ENCODE measurements at regions not wholly inside any gene's neighbourhood (a gene's known extent, or its start where the extent isn't known, plus 50 kb on each side); places are given as distances from the start of the nearest gene placed in this dataset.
A peak's percentile ranks its signal among the peaks of the same experiment; 100 is the strongest.

GRCh38 chr9:131809941-131810344 is 70.1 kb upstream of the RAPGEF1 start:
- Mint-ChIP-seq H3K27ac (no peak overlapping the region), H3K36me3 (ENCODE audit: low read depth) (no peaks in the 10 kb centered on the region), H3K9me3 (no peaks in the 10 kb centered on the region), H3K4me3 (ENCODE audit: low read depth) (no peak overlapping the region), H3K27me3 (ENCODE audit: low read depth) (peaks cover 21% of the 10 kb centered on the region), H3K4me1 (ENCODE audit: low read depth) (no peaks in the 10 kb centered on the region)
- intact Hi-C loops (cut with micrococcal nuclease), result no loop called here
- no peak for DNase-seq (ENCODE audit: low spot score)

GRCh38 chr9:131808291-131808690 is 68.4 kb upstream of the RAPGEF1 start:
- intact Hi-C loops (cut with micrococcal nuclease), result no loop called here
- Mint-ChIP-seq H3K4me1 (ENCODE audit: low read depth) (no peaks in the 10 kb centered on the region), H3K9me3 (no peaks in the 10 kb centered on the region), H3K36me3 (ENCODE audit: low read depth) (no peaks in the 10 kb centered on the region), H3K27me3 (ENCODE audit: low read depth) (peaks cover 23% of the 10 kb centered on the region), H3K27ac (no peak overlapping the region), H3K4me3 (ENCODE audit: low read depth) (no peak overlapping the region)
- DNase-seq (ENCODE audit: low spot score), result no peak

- Mint-ChIP-seq H3K36me3 (ENCODE audit: low read depth) (no peaks in the 10 kb centered on the region), H3K4me3 (ENCODE audit: low read depth) (no peak overlapping the region), H3K27me3 (ENCODE audit: low read depth) (peaks cover 18% of the 10 kb centered on the region), H3K27ac (no peak overlapping the region), H3K4me1 (ENCODE audit: low read depth) (no peaks in the 10 kb centered on the region), H3K9me3 (no peaks in the 10 kb centered on the region)
- intact Hi-C loops (cut with micrococcal nuclease), result no loop called here
- DNase-seq (ENCODE audit: low spot score), result no peak
These were observed 67.5 kb upstream of the RAPGEF1 start for GRCh38 chr9:131807144-131807983.

- Mint-ChIP-seq H3K9me3 (no peaks in the 10 kb centered on the region), H3K4me1 (ENCODE audit: low read depth) (no peaks in the 10 kb centered on the region), H3K27me3 (ENCODE audit: low read depth) (peaks cover 14% of the 10 kb centered on the region), H3K36me3 (ENCODE audit: low read depth) (no peaks in the 10 kb centered on the region), H3K27ac (no peak overlapping the region), H3K4me3 (ENCODE audit: low read depth) (no peak overlapping the region)
- no peak for DNase-seq (ENCODE audit: low spot score)
- intact Hi-C loops (cut with micrococcal nuclease), result no loop called here
These were observed 65.9 kb upstream of the RAPGEF1 start for GRCh38 chr9:131805803-131806202.

- no peaks in the 10 kb centered on the region for H3K4me1 Mint-ChIP-seq (ENCODE audit: low read depth)
- H3K27ac Mint-ChIP-seq, result no peak overlapping the region
- H3K36me3 Mint-ChIP-seq (ENCODE audit: low read depth), result no peaks in the 10 kb centered on the region
- intact Hi-C loops (cut with micrococcal nuclease), result no loop called here
- H3K9me3 Mint-ChIP-seq, result no peaks in the 10 kb centered on the region
- H3K27me3 Mint-ChIP-seq (ENCODE audit: low read depth), result peaks cover 14% of the 10 kb centered on the region
- no peak overlapping the region for H3K4me3 Mint-ChIP-seq (ENCODE audit: low read depth)
- no peak for DNase-seq (ENCODE audit: low spot score)
These were observed 65.0 kb upstream of the RAPGEF1 start for GRCh38 chr9:131804826-131805225.

GRCh38 chr9:131803758-131804411 is 64.0 kb upstream of the RAPGEF1 start:
- DNase-seq (ENCODE audit: low spot score), result no peak
- no peaks in the 10 kb centered on the region for H3K4me1 Mint-ChIP-seq (ENCODE audit: low read depth)
- intact Hi-C loops (cut with micrococcal nuclease), result no loop called here
- no peak overlapping the region for H3K4me3 Mint-ChIP-seq (ENCODE audit: low read depth)
- no peak overlapping the region for H3K27ac Mint-ChIP-seq
- no peaks in the 10 kb centered on the region for H3K36me3 Mint-ChIP-seq (ENCODE audit: low read depth)
- no peaks in the 10 kb centered on the region for H3K9me3 Mint-ChIP-seq
- peaks cover 12% of the 10 kb centered on the region for H3K27me3 Mint-ChIP-seq (ENCODE audit: low read depth)

GRCh38 chr9:131801810-131802209 is 61.9 kb upstream of the RAPGEF1 start:
- Mint-ChIP-seq H3K4me3 (ENCODE audit: low read depth) (no peak overlapping the region), H3K27me3 (ENCODE audit: low read depth) (peaks cover 8% of the 10 kb centered on the region), H3K4me1 (ENCODE audit: low read depth) (no peaks in the 10 kb centered on the region), H3K36me3 (ENCODE audit: low read depth) (no peaks in the 10 kb centered on the region), H3K27ac (no peak overlapping the region), H3K9me3 (no peaks in the 10 kb centered on the region)
- DNase-seq (ENCODE audit: low spot score), result no peak
- intact Hi-C loops (cut with micrococcal nuclease), result no loop called here

- no peaks in the 10 kb centered on the region for H3K4me1 Mint-ChIP-seq (ENCODE audit: low read depth)
- H3K27ac Mint-ChIP-seq, result no peak overlapping the region
- H3K27me3 Mint-ChIP-seq (ENCODE audit: low read depth), result peaks cover 4% of the 10 kb centered on the region
- intact Hi-C loops (cut with micrococcal nuclease), result no loop called here
- H3K36me3 Mint-ChIP-seq (ENCODE audit: low read depth), result no peaks in the 10 kb centered on the region
- no peak for DNase-seq (ENCODE audit: low spot score)
- no peaks in the 10 kb centered on the region for H3K9me3 Mint-ChIP-seq
- no peak overlapping the region for H3K4me3 Mint-ChIP-seq (ENCODE audit: low read depth)
These were observed 61.0 kb upstream of the RAPGEF1 start for GRCh38 chr9:131800843-131801242.

- no peaks in the 10 kb centered on the region for H3K4me1 Mint-ChIP-seq (ENCODE audit: low read depth)
- H3K36me3 Mint-ChIP-seq (ENCODE audit: low read depth), result no peaks in the 10 kb centered on the region
- H3K27me3 Mint-ChIP-seq (ENCODE audit: low read depth), result peaks cover 4% of the 10 kb centered on the region
- no peaks in the 10 kb centered on the region for H3K9me3 Mint-ChIP-seq
- intact Hi-C loops (cut with micrococcal nuclease), result no loop called here
- no peak for DNase-seq (ENCODE audit: low spot score)
- no peak overlapping the region for H3K4me3 Mint-ChIP-seq (ENCODE audit: low read depth)
- H3K27ac Mint-ChIP-seq, result no peak overlapping the region
These were observed 60.5 kb upstream of the RAPGEF1 start for GRCh38 chr9:131800366-131800765.

GRCh38 chr9:131799177-131799823 is 59.4 kb upstream of the RAPGEF1 start:
- Mint-ChIP-seq H3K27me3 (ENCODE audit: low read depth) (peaks cover 5% of the 10 kb centered on the region), H3K36me3 (ENCODE audit: low read depth) (no peaks in the 10 kb centered on the region), H3K9me3 (no peaks in the 10 kb centered on the region), H3K4me3 (ENCODE audit: low read depth) (no peak overlapping the region), H3K27ac (no peak overlapping the region), H3K4me1 (ENCODE audit: low read depth) (no peaks in the 10 kb centered on the region)
- intact Hi-C loops (cut with micrococcal nuclease), result no loop called here
- DNase-seq (ENCODE audit: low spot score), result peak; percentile 42

- Mint-ChIP-seq H3K27me3 (ENCODE audit: low read depth) (peaks cover 3% of the 10 kb centered on the region), H3K4me3 (ENCODE audit: low read depth) (no peak overlapping the region), H3K9me3 (no peaks in the 10 kb centered on the region), H3K4me1 (ENCODE audit: low read depth) (no peaks in the 10 kb centered on the region), H3K36me3 (ENCODE audit: low read depth) (no peaks in the 10 kb centered on the region), H3K27ac (no peak overlapping the region)
- DNase-seq (ENCODE audit: low spot score), result no peak
- intact Hi-C loops (cut with micrococcal nuclease), result no loop called here
These were observed 58.4 kb upstream of the RAPGEF1 start for GRCh38 chr9:131798246-131798645.

GRCh38 chr9:131794393-131794792 is 54.5 kb upstream of the RAPGEF1 start:
- no peaks in the 10 kb centered on the region for H3K36me3 Mint-ChIP-seq (ENCODE audit: low read depth)
- no peak overlapping the region for H3K4me3 Mint-ChIP-seq (ENCODE audit: low read depth)
- H3K27me3 Mint-ChIP-seq (ENCODE audit: low read depth), result peaks cover 3% of the 10 kb centered on the region
- H3K9me3 Mint-ChIP-seq, result no peaks in the 10 kb centered on the region
- no peaks in the 10 kb centered on the region for H3K4me1 Mint-ChIP-seq (ENCODE audit: low read depth)
- intact Hi-C loops (cut with micrococcal nuclease), result no loop called here
- DNase-seq (ENCODE audit: low spot score), result no peak
- H3K27ac Mint-ChIP-seq, result no peak overlapping the region
